Posterior vena cava (tissue), 2 donors: ENCODE measurements at regions not wholly inside any gene's neighbourhood (a gene's known extent, or its start where the extent isn't known, plus 50 kb on each side); places are given as distances from the start of the nearest gene placed in this dataset.
A peak's percentile ranks its signal among the peaks of the same experiment; 100 is the strongest.
"Not testable (repeated sequence)": the region's sequence is repeated elsewhere in the genome, so short reads cannot be mapped to it uniquely, and the experiment has no call there.

Experiments
- DNase-seq: peaks from one replicate; pipeline ENCODE4 v3.0.0-alpha.2; 2020; ENCODE audit warnings: low spot score
- intact Hi-C, 2 donors: fragments of 100-400 bp; cut with DNase I; formaldehyde crosslinking; loops; one replicate each; pipeline versions ENCODE4 v1.14.1 to v1.14.2; 2022 to 2023
- donor health status: DM: yes; HTN: yes; CAD: no.
- donor health status: DM: yes; HTN: yes; CAD: no.

GRCh38 chr20:29318871-29319461, 1938.5 kb upstream of the DEFB115 start:
- DNase-seq = peak; percentile 80
- intact Hi-C loops = no loop called here

- peak; percentile 68 for DNase-seq
- intact Hi-C loops = loop anchor here in 1 of 2 donors (1.0 kb wide), 1 partner anchor 20 kb away; no protein-coding TSS in a partner anchor
Measured at GRCh38 chr20:29319725-29320124, 1937.7 kb upstream of the DEFB115 start.

- DNase-seq = not testable (repeated sequence)
- intact Hi-C loops = loop anchor here in 1 of 2 donors (1.0 kb wide), 1 partner anchor 21 kb away; no protein-coding TSS in a partner anchor
Measured at GRCh38 chr20:29320216-29320949, 1937.1 kb upstream of the DEFB115 start.

DNA sequence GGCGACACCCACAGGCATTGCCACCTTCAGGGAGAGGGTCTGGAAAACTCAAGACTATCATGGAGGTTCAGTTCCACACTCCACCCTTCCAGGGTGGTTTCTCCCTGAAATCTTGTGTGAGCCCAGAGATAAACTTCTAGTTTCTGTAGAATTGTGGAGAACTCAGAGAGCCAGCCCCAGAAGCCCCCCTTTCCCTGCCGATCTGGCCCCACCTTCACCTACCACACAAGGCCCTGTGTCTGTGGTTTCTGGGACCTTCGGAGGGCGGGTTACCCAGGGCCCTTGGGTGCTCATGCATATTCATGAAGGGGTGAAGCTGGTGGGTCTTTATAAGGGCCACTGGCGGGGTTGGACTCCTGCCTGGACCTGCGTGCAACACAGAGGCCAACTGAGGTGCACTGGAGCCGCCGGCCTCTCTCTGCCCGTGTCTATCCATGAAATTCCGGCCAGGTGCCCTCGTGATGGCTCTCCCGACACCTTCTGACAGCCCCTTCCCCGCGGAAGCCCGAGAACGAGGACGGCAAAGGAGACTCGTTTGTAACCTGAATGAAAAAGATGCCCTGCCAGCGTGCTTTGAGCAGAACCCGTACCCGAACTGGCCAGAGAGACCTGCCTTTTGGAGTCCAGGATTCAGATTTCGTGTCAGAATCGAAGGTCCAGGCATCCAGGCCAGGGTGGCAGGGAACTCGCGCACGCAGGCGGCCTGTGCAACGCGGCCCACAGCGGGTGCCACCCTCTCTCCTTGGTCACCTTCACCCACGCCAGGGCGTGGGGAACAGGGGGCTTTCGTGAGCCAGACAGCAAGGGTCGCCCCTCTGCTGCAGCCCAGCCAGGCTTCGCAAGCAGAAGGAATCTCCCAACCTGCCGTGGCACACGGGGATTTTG, 1933.6 kb upstream of the DEFB115 start:
- intact Hi-C loops, DNase-seq: not testable (repeated sequence)

- DNase-seq, intact Hi-C loops: not testable (repeated sequence)
Measured at GRCh38 chr20:29324516-29325303, 1932.8 kb upstream of the DEFB115 start.

GRCh38 chr20:29325304-29325640, 1932.2 kb upstream of the DEFB115 start:
- DNase-seq = no peak
- intact Hi-C loops = no loop called here

DNA sequence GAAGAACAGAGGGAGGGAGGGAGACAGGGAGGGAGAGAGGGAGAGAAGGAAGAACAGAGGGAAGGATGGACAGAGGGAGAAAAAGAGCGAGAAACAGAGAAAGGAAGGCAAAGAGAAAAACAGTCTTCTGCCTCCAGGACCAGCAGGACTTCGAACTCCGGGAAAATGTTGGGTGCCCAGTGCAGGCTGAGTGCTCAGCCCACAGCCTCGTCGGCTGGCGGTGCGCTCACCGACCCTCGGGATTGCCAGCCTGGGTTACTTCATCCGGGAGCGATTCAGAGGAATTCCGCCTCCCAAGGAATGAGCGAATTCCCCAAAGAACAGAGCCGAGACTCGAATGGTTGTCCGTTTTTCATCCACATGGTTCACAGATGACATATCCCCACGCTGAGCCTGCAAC, 1931.7 kb upstream of the DEFB115 start:
- intact Hi-C loops, DNase-seq: not testable (repeated sequence)

DNA sequence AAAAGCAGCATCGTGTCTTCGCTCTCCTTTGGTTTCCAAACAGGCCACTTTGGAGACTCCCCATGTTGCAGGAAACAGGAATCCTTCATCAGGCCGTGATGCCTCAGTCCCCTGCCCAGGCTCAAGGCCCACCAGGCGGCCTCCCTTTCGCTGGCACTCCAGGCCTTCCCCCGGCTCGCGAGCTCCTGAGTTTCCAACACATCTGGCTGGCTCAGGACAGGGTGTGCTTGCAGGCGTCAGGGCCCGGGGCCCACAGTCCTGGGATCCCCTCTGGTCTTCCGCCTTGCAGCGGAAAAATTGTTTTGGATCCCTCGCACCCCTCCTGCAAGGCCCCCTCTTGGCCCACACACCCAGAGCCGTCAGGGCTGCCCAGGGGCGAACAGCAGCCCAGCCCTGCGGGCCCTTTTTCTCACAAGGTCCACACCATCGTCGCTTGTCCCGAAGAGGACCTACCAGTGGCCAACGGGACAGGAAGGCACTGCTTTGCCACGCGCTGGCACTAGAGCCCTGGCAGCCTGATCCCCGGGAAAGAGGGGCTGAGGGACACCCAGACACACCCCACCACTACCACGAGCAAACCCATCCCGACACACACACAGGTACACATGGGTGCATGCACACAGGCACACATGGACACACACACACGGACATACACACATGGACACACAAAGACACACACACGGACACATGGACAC, 1930.9 kb upstream of the DEFB115 start:
- no peak for DNase-seq

DNA sequence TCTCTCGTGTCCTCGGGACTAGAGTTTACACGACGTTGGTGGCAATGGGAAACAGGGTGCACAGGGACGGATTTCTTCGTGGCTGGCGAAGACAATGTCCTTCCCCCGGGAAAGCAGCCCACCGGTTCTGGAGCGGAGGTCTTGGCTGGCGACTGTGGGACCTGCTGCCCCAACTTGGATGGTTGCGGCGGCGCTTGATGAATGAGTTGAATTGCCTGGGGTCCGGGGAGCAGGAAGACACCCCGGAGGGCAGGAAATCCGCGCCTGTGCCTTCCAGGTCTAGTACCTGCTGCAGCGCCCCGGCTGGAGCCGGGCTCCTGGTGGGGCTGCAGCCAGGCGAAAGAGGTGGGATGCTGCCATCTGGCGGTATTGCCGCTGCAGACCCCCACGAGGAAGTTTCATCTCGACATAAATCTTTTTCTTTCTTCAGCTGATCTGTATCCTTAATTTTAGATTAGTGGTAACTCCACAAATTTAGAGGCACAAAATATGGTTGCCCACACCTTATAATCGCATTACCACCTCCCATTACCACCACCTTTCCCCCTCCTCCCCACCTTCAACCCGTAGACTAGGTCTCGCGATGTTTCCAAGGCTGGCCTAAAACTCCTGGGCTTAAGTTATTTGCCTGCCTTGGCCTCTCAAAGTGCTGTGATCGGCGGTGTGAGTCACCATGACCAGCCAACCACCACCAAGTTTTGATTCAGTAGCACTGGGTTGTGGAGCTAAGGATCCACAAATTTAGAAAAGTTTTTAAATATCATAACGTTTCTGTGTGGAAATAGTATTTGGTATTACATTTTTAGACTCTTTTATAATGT, 1929.7 kb upstream of the DEFB115 start:
- intact Hi-C loops, DNase-seq: not testable (repeated sequence)

More for the DNA sequence above, 1930.9 kb upstream of the DEFB115 start:
- intact Hi-C loops = no loop called here

- DNase-seq, intact Hi-C loops: not testable (repeated sequence)
Measured at GRCh38 chr20:29330429-29331115, 1926.9 kb upstream of the DEFB115 start.

GRCh38 chr20:29349836-29350235, 1907.6 kb upstream of the DEFB115 start:
- no peak for DNase-seq
- intact Hi-C loops = no loop called here

- intact Hi-C loops = not testable (repeated sequence)
Measured at GRCh38 chr20:29375937-29376336, 1881.5 kb upstream of the DEFB115 start.

DNA sequence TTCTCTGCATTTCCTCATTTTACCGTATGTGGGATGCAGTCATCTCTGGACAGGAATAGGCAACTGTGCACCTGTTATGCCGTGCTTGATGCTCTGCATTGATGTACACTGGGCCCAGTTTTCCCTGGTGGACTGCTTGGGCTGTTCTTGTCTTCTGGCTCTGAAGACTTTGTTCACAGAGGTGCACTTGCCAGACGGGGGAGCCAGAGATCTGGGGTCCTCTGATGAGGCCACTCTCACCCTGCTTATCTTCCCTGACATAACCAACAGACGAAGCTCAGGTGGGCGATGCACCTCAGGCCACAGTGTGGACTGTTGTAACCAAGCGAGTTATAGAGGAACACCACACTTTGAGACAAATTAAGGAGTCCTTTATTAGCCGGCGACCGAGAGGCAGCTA, 1864.6 kb upstream of the DEFB115 start:
- DNase-seq, intact Hi-C loops: not testable (repeated sequence)

More at GRCh38 chr20:29375937-29376336, 1881.5 kb upstream of the DEFB115 start:
- DNase-seq = not testable (repeated sequence)

- intact Hi-C loops = no loop called here
- peak; percentile 82 for DNase-seq
Measured at GRCh38 chr20:29408034-29408695, 1849.3 kb upstream of the DEFB115 start.

DNA sequence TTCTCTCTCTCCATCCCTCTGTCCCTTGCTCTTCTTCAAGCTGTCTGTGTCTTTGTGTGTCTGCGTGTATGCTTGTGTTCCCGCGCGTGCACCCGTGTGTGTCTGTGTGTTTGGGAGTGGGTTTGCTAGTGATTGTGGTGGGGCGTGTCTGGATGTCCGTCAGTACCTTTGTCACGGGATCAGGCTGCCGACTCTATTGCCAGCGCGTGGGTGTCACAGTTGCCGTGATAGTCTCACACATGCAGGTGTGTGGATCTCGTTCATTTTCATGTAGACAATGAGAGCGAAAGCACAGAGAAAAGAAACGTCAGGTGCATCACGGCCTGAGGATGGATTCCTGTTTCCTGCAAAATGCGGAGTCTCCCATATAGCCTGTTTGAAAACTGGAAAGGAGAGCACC, 1848.8 kb upstream of the DEFB115 start:
- intact Hi-C loops = not testable (repeated sequence)
- peak; percentile 78 for DNase-seq

DNA sequence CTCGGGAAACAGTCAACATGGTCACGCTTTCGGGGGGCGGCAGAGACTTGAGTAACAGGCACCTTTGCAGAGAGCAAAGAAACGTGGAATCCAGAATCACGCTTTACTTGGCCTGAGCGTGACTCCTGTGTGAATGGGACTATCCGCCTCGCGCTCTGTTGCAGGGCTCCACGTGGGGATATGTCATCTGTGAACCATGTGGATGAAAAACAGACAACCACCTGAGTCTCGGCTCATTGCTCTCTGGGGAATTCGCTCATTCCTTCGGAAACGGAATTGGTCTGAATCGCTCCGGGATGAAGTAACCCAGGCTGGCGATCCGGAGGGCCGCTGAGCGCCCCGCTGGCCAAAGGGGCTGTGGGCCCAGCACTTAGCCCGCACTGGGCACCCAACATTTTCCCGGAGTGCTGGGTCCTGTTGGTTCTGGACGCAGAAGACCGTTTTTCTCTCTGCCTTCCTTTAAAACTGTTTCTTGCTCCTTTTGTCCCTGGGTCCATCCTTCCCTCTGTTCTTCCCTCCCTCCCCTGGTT, 1848.2 kb upstream of the DEFB115 start:
- DNase-seq, intact Hi-C loops: not testable (repeated sequence)
